ENCODE measurements at regions not wholly inside any gene's neighbourhood (a gene's known extent, or its start where the extent isn't known, plus 50 kb on each side); places are given as distances from the start of the nearest gene placed in this dataset.

GRCh38 chr14:100471441-100472093 lies 115.7 kb downstream of the BEGAIN start:
- TF ChIP-seq REST (IDR thresholded peaks at IDR 0.05) (no peak), CTCF (IDR thresholded peaks at IDR 0.05; ENCODE audit: low read depth, low read length, missing input control) (no peak), YY1 (IDR thresholded peaks at IDR 0.05) (no peak), SP1 (IDR thresholded peaks at IDR 0.05) (no peak), JUND (IDR thresholded peaks at IDR 0.05) (no peak), TAF1 (conservative IDR thresholded peaks at IDR 0.05) (no peak), RAD21 (IDR thresholded peaks at IDR 0.05) (no peak)
- TF ChIP-seq, protein P1, sequence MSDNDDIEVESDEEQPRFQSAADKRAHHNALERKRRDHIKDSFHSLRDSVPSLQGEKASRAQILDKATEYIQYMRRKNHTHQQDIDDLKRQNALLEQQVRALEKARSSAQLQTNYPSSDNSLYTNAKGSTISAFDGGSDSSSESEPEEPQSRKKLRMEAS (IDR thresholded peaks at IDR 0.05), result no peak

All from liver (tissue), 3 donors.